Subcutaneous abdominal adipose tissue (tissue), 5 donors: ENCODE measurements at regions not wholly inside any gene's neighbourhood (a gene's known extent, or its start where the extent isn't known, plus 50 kb on each side); places are given as distances from the start of the nearest gene placed in this dataset.
"Not testable (repeated sequence)": the region's sequence is repeated elsewhere in the genome, so short reads cannot be mapped to it uniquely, and the experiment has no call there.

ENCODE experiments used
- H3K27ac ChIP-seq: one replicate; pipeline ENCODE4 v1.7.0; 2013; ENCODE audit warnings: low read depth, mild to moderate bottlenecking, inconsistent platforms, low read length, moderate library complexity
- H3K27me3 ChIP-seq, 5 donors: one replicate each; pipeline ENCODE4 v1.7.0; 2013; ENCODE audit warnings: low read length in 5 of 5, inconsistent platforms in 1 of 5; ENCODE audit not compliant: control insufficient read depth in 5 of 5, insufficient read depth in 4 of 5
- H3K36me3 ChIP-seq, 5 donors: one replicate each; pipeline ENCODE4 v1.7.0; 2013; ENCODE audit warnings: low read length in 5 of 5; ENCODE audit not compliant: control insufficient read depth in 5 of 5, insufficient read depth in 5 of 5
- H3K4me1 ChIP-seq, 5 donors: one replicate each; pipeline ENCODE4 v1.7.0; 2013; ENCODE audit warnings: low read length in 5 of 5, mild to moderate bottlenecking in 3 of 5, moderate library complexity in 1 of 5; ENCODE audit not compliant: control insufficient read depth in 5 of 5, insufficient read depth in 5 of 5
- H3K4me3 ChIP-seq, 5 donors: one replicate each; pipeline ENCODE4 v1.7.0; 2013; ENCODE audit warnings: low read length in 5 of 5, low read depth in 1 of 5
- H3K9ac ChIP-seq, 5 donors: one replicate each; pipeline ENCODE4 v1.7.0; 2013; ENCODE audit warnings: low read length in 5 of 5, mild to moderate bottlenecking in 4 of 5, moderate library complexity in 3 of 5
- H3K9me3 ChIP-seq, 5 donors: one replicate each; pipeline ENCODE4 v1.7.0; 2013; ENCODE audit warnings: low read length in 5 of 5; ENCODE audit not compliant: control insufficient read depth in 5 of 5
- donor health status: healthy.
- donor health status: healthy.
- donor health status: healthy.
- donor health status: healthy.
- donor health status: healthy.

DNA sequence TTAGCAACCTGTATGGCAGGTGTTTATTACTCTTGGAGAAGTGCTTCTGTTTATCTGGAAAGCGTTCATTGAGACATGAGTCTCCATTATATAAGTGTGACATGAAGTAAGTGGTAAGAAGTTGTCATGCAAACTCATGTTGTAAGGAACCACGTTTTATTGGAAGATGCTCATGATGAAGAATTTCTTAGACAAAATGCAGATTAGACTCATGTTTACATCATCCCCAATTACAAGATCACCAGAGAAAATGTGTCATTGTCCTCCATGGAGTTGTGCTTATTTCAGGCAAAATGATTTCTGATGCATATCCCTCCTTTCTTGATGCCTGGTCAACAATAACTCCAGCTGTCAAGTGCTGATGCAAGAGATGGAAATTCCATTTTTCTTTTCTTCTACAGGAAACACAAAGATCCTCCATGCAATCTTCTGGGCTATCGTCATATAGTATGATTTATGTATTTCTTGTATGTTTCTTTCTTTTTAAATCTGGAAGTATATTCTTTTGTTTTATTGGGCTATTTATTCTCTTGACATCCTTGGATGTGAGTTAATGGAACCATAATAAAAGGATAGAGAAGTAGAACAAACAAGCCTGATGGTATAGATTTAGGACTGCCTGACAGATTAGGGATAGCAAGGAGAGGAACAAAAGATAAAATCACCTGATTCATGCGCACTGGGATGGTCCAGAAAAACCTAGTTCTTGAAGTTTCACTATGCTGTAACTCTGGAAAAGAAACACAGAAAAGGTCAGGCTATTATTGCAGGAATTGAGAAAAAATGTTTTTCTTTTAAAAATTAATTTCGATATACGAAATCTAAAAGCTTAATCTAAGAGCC lies 50.7 kb upstream of the DIAPH3 start:
- Histone ChIP-seq H3K27me3 (no peaks in the 10 kb centered on the region), H3K36me3 (no peaks in the 10 kb centered on the region), H3K4me1 (no peaks in the 10 kb centered on the region), H3K27ac (no peak overlapping the region), H3K9ac (no peak overlapping the region), H3K4me3 (no peak overlapping the region), H3K9me3 (no peaks in the 10 kb centered on the region)

DNA sequence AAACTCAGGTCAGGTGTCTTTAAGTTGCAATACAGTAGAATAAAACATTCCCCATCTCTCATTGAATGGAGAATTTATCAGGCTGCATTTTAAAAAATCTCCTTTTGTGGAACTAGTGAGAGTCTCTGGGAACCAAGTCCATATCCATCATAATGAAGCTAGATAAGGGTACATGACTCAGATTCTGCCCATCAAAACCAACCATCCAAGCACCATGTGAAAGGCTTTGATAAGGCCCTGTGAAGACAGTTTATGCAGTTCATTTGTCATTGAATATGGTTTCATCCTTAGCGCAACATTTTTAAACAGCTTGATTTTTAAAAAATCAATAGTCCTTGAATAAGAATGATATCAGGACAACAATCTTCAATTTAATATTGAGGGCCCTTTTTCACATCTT lies 56.3 kb upstream of the DIAPH3 start:
- Histone ChIP-seq H3K9ac (no peak overlapping the region), H3K4me3 (no peak overlapping the region), H3K9me3 (no peaks in the 10 kb centered on the region), H3K36me3 (no peaks in the 10 kb centered on the region), H3K4me1 (no peaks in the 10 kb centered on the region), H3K27me3 (no peaks in the 10 kb centered on the region), H3K27ac (no peak overlapping the region)

DNA sequence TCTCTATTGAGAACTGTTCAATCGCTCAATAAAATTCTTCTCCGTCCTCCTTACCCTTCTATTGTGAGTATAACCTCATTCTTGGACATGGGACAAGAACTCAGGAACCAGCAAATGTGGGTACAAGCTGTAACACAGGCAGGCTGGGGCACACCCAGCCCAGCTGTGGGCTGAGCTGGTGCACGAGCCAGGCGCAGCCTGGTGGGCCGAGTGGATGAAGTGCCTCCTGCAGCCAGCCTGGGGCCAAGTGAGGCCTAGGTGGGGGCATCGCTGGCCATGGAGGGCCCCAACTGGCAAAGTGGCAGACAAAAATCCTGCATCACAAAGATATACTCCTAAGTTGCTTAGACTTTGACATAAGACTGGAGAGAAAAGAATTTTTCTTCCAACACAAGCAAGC lies 57.9 kb upstream of the DIAPH3 start:
- no peaks in the 10 kb centered on the region for H3K4me1 ChIP-seq
- no peaks in the 10 kb centered on the region for H3K36me3 ChIP-seq
- H3K9me3 ChIP-seq, result no peaks in the 10 kb centered on the region
- no peak overlapping the region for H3K27ac ChIP-seq
- H3K4me3 ChIP-seq, result no peak overlapping the region
- H3K27me3 ChIP-seq, result peaks cover 0 to 3% (median 0%) of the 10 kb centered on the region in 5 donors
- no peak overlapping the region for H3K9ac ChIP-seq

- Histone ChIP-seq H3K4me1 (no peaks in the 10 kb centered on the region), H3K27ac (no peak overlapping the region), H3K4me3 (no peak overlapping the region), H3K27me3 (peaks cover 0 to 3% (median 0%) of the 10 kb centered on the region in 5 donors), H3K9me3 (no peaks in the 10 kb centered on the region), H3K9ac (no peak overlapping the region), H3K36me3 (no peaks in the 10 kb centered on the region)
Measured at GRCh38 chr13:60226507-60226906, 62.8 kb upstream of the DIAPH3 start.

- H3K36me3 ChIP-seq, result no peaks in the 10 kb centered on the region
- no peaks in the 10 kb centered on the region for H3K9me3 ChIP-seq
- peaks cover 0 to 3% (median 0%) of the 10 kb centered on the region in 5 donors for H3K27me3 ChIP-seq
- no peak overlapping the region for H3K27ac ChIP-seq
- H3K4me3 ChIP-seq, result no peak overlapping the region
- H3K9ac ChIP-seq, result no peak overlapping the region
- no peaks in the 10 kb centered on the region for H3K4me1 ChIP-seq
Measured at GRCh38 chr13:60227158-60227557, 63.4 kb upstream of the DIAPH3 start.

- Histone ChIP-seq H3K36me3 (no peaks in the 10 kb centered on the region), H3K27ac (no peak overlapping the region), H3K27me3 (peaks cover 0 to 3% (median 0%) of the 10 kb centered on the region in 5 donors), H3K9ac (no peak overlapping the region), H3K4me3 (no peak overlapping the region), H3K9me3 (no peaks in the 10 kb centered on the region), H3K4me1 (no peaks in the 10 kb centered on the region)
Measured at GRCh38 chr13:60229708-60230272, 66.1 kb upstream of the DIAPH3 start.

GRCh38 chr13:60230593-60230992 lies 66.9 kb upstream of the DIAPH3 start:
- Histone ChIP-seq H3K4me1 (no peaks in the 10 kb centered on the region), H3K9me3 (no peaks in the 10 kb centered on the region), H3K9ac (no peak overlapping the region), H3K27me3 (peaks cover 0 to 2% (median 0%) of the 10 kb centered on the region in 5 donors), H3K4me3 (no peak overlapping the region), H3K27ac (no peak overlapping the region), H3K36me3 (no peaks in the 10 kb centered on the region)

GRCh38 chr13:60242043-60242595 lies 78.4 kb upstream of the DIAPH3 start:
- no peaks in the 10 kb centered on the region for H3K9me3 ChIP-seq
- no peak overlapping the region for H3K4me3 ChIP-seq
- no peak overlapping the region for H3K27ac ChIP-seq
- no peaks in the 10 kb centered on the region for H3K27me3 ChIP-seq
- H3K36me3 ChIP-seq, result no peaks in the 10 kb centered on the region
- no peak overlapping the region for H3K9ac ChIP-seq
- H3K4me1 ChIP-seq, result no peaks in the 10 kb centered on the region

DNA sequence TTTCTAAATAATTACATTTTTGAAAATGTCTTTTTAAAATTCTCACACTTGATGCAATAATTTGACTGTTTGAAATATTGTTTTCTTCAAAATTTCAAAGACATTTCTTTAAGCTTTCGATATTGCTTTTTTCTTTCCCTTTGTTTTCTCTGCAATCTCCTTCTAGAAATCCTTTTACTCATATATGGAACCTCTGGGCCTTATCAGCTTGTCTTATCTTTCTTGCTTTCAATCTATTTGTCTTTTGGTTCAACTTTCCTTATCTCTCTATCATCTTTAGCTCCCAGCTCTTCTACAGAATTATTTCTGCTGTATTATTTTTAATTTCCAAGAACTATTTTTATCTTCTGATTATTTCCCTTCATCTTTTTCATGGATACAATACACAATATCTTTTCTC lies 80.7 kb upstream of the DIAPH3 start:
- Histone ChIP-seq H3K27ac (no peak overlapping the region), H3K4me1 (no peaks in the 10 kb centered on the region), H3K4me3 (no peak overlapping the region), H3K27me3 (no peaks in the 10 kb centered on the region), H3K9ac (no peak overlapping the region), H3K9me3 (no peaks in the 10 kb centered on the region), H3K36me3 (no peaks in the 10 kb centered on the region)

DNA sequence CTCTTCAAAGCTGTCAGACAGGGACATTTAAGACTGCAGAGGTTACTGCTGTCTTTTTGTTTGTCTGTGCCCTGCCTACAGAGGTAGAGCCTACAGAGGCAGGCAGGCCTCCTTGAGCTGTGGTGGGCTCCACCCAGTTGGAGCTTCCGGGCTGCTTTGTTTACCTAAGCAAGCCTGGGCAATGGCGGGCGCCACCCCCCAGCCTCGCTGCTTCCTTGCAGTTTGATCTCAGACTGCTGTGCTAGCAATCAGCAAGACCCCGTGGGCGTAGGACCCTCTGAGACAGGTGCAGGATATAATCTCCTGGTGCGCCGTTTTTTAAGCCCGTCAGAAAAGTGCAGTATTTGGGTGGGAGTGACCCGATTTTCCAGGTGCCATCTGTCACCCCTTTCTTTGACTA lies 87.7 kb upstream of the DIAPH3 start:
- H3K9ac ChIP-seq, H3K27me3 ChIP-seq, H3K4me1 ChIP-seq, H3K36me3 ChIP-seq, H3K4me3 ChIP-seq, H3K9me3 ChIP-seq, H3K27ac ChIP-seq: not testable (repeated sequence)
